GM06990 (cell line): ENCODE measurements at regions not wholly inside any gene's neighbourhood (a gene's known extent, or its start where the extent isn't known, plus 50 kb on each side); places are given as distances from the start of the nearest gene placed in this dataset.
"Not testable (repeated sequence)": the region's sequence is repeated elsewhere in the genome, so short reads cannot be mapped to it uniquely, and the experiment has no call there.

Source experiments
- DNase-seq: peaks from one replicate; pipeline ENCODE4 v3.0.0-alpha.2; 2011; ENCODE audit not compliant: insufficient read length; ENCODE audit errors: extremely low read depth
- H3K27me3 ChIP-seq: replicated peaks from 2 replicates; pipeline ENCODE4 v1.6.0; 2011; ENCODE audit warnings: low read length; ENCODE audit not compliant: control insufficient read depth, insufficient read depth
- H3K36me3 ChIP-seq: 2 replicates; pipeline ENCODE4 v1.5.1; 2011; ENCODE audit warnings: low read length; ENCODE audit not compliant: control insufficient read depth, insufficient read depth
- H3K4me3 ChIP-seq: replicated peaks from 2 replicates; pipeline ENCODE4 v1.5.1; 2011; ENCODE audit warnings: low read depth, mild to moderate bottlenecking, control low read depth, low read length
- CTCF ChIP-seq: IDR thresholded peaks from 2 replicates; pipeline ENCODE4 v1.5.1; 2011; ENCODE audit warnings: low read length, control low read depth, mild to moderate bottlenecking, inconsistent platforms; ENCODE audit not compliant: insufficient read depth, poor library complexity, severe bottlenecking

- not testable (repeated sequence) for H3K27me3 ChIP-seq, H3K4me3 ChIP-seq, H3K36me3 ChIP-seq
- DNase-seq = peak; percentile 24
Observed at GRCh38 chr7:6926193-6927174, 100.4 kb upstream of the CCZ1B start.

GRCh38 chr7:6927643-6928042 is 101.6 kb upstream of the CCZ1B start:
- not testable (repeated sequence) for H3K4me3 ChIP-seq, H3K27me3 ChIP-seq, DNase-seq, H3K36me3 ChIP-seq

- DNase-seq, H3K27me3 ChIP-seq, H3K36me3 ChIP-seq, H3K4me3 ChIP-seq: not testable (repeated sequence)
Observed at GRCh38 chr7:6929588-6929987, 103.5 kb upstream of the CCZ1B start.

- not testable (repeated sequence) for H3K36me3 ChIP-seq, H3K4me3 ChIP-seq, DNase-seq, H3K27me3 ChIP-seq
Observed at GRCh38 chr7:6930081-6930635, 104.1 kb upstream of the CCZ1B start.

GRCh38 chr7:6930787-6931186 is 104.7 kb upstream of the CCZ1B start:
- not testable (repeated sequence) for H3K4me3 ChIP-seq, DNase-seq

GRCh38 chr7:6931456-6931855 is 105.4 kb upstream of the CCZ1B start:
- not testable (repeated sequence) for H3K27me3 ChIP-seq, H3K4me3 ChIP-seq, H3K36me3 ChIP-seq, DNase-seq

More at GRCh38 chr7:6930787-6931186, 104.7 kb upstream of the CCZ1B start:
- peak; percentile 32 for TF ChIP-seq CTCF
- H3K27me3 ChIP-seq, H3K36me3 ChIP-seq: not testable (repeated sequence)

- not testable (repeated sequence) for H3K27me3 ChIP-seq, H3K4me3 ChIP-seq, H3K36me3 ChIP-seq, DNase-seq
Observed at GRCh38 chr7:6933954-6934632, 108.0 kb upstream of the CCZ1B start.

- no peak for TF ChIP-seq CTCF
- DNase-seq = no peak
- Histone ChIP-seq H3K27me3 (no peaks in the 10 kb centered on the region), H3K36me3 (no peaks in the 10 kb centered on the region), H3K4me3 (no peak overlapping the region)
Observed at GRCh38 chr7:6934981-6935380, 108.9 kb upstream of the CCZ1B start.

GRCh38 chr7:6936626-6937025 is 110.6 kb upstream of the CCZ1B start:
- H3K36me3 ChIP-seq, H3K27me3 ChIP-seq, DNase-seq, H3K4me3 ChIP-seq: not testable (repeated sequence)

- not testable (repeated sequence) for H3K4me3 ChIP-seq, H3K36me3 ChIP-seq, DNase-seq, H3K27me3 ChIP-seq
Observed at GRCh38 chr7:6937746-6938145, 111.7 kb upstream of the CCZ1B start.
